ENCODE measurements at regions not wholly inside any gene's neighbourhood (a gene's known extent, or its start where the extent isn't known, plus 50 kb on each side); places are given as distances from the start of the nearest gene placed in this dataset.

GRCh38 chr2:118223511-118223991 lies 135.3 kb downstream of the INSIG2 start:
- DNase-seq: no peak

GRCh38 chr2:118222672-118223421 lies 134.6 kb downstream of the INSIG2 start:
- no peak for DNase-seq

GRCh38 chr2:118222273-118222594 lies 134.0 kb downstream of the INSIG2 start:
- no peak for DNase-seq

- no peak for DNase-seq
These were observed 133.4 kb downstream of the INSIG2 start for GRCh38 chr2:118221536-118222272.

- DNase-seq: no peak
These were observed 131.3 kb downstream of the INSIG2 start for GRCh38 chr2:118219611-118220010.

- DNase-seq: no peak
These were observed 128.0 kb downstream of the INSIG2 start for GRCh38 chr2:118216224-118216623.

- no peak for DNase-seq
These were observed 121.5 kb downstream of the INSIG2 start for GRCh38 chr2:118209727-118210126.

- DNase-seq: no peak
These were observed 119.6 kb downstream of the INSIG2 start for GRCh38 chr2:118207889-118208288.

GRCh38 chr2:118202707-118203303 lies 114.5 kb downstream of the INSIG2 start:
- no peak for DNase-seq

- DNase-seq: no peak
These were observed 110.0 kb downstream of the INSIG2 start for GRCh38 chr2:118198268-118198667.

GRCh38 chr2:118197011-118197675 lies 108.9 kb downstream of the INSIG2 start:
- DNase-seq: no peak

GRCh38 chr2:118190474-118190873 lies 102.2 kb downstream of the INSIG2 start:
- no peak for DNase-seq

GRCh38 chr2:118186858-118187254 lies 98.6 kb downstream of the INSIG2 start:
- DNase-seq: no peak

- peak; percentile 26 to 39 for DNase-seq
These were observed 98.0 kb downstream of the INSIG2 start for GRCh38 chr2:118186110-118186857.

GRCh38 chr2:118185210-118186109 lies 97.2 kb downstream of the INSIG2 start:
- peak in 1 of 2 experiments; percentile 53 for DNase-seq

GRCh38 chr2:118183381-118183780 lies 95.1 kb downstream of the INSIG2 start:
- no peak for DNase-seq

- DNase-seq: no peak
These were observed 91.2 kb downstream of the INSIG2 start for GRCh38 chr2:118179445-118179844.

- no peak for DNase-seq
These were observed 89.6 kb downstream of the INSIG2 start for GRCh38 chr2:118177884-118178283.

- no peak for DNase-seq
These were observed 89.0 kb downstream of the INSIG2 start for GRCh38 chr2:118177318-118177717.

- DNase-seq: no peak
These were observed 88.3 kb downstream of the INSIG2 start for GRCh38 chr2:118176601-118177000.

- no peak for DNase-seq
These were observed 83.3 kb downstream of the INSIG2 start for GRCh38 chr2:118171546-118171945.

Measured in NCI-H187 (cell line).